Activated naive CD8-positive, alpha-beta T cell (primary cell): ENCODE measurements at regions not wholly inside any gene's neighbourhood (a gene's known extent, or its start where the extent isn't known, plus 50 kb on each side); places are given as distances from the start of the nearest gene placed in this dataset.

Experiments
- H3K27ac Mint-ChIP-seq: one replicate; pipeline ENCODE4 v1.8.0; 2021; ENCODE audit warnings: mixed read lengths
- H3K27me3 Mint-ChIP-seq: one replicate; pipeline ENCODE4 v1.8.0; 2021; ENCODE audit warnings: mixed read lengths
- H3K36me3 Mint-ChIP-seq: one replicate; pipeline ENCODE4 v1.8.0; 2021; ENCODE audit warnings: mixed read lengths
- H3K4me1 Mint-ChIP-seq: one replicate; pipeline ENCODE4 v1.8.0; 2021; ENCODE audit warnings: low read depth, mixed read lengths
- H3K4me3 Mint-ChIP-seq: one replicate; pipeline ENCODE4 v1.8.0; 2021; ENCODE audit warnings: mild to moderate bottlenecking, mixed read lengths
- H3K9me3 Mint-ChIP-seq: one replicate; pipeline ENCODE4 v1.8.0; 2021; ENCODE audit warnings: low read depth, mixed read lengths

GRCh38 chr5:109956884-109957283, 267.2 kb downstream of the MAN2A1 start:
- no peaks in the 10 kb centered on the region for H3K27me3 Mint-ChIP-seq
- H3K4me3 Mint-ChIP-seq, result no peak overlapping the region
- no peak overlapping the region for H3K27ac Mint-ChIP-seq
- H3K4me1 Mint-ChIP-seq, result peaks cover 11% of the 10 kb centered on the region
- H3K9me3 Mint-ChIP-seq, result no peaks in the 10 kb centered on the region
- no peaks in the 10 kb centered on the region for H3K36me3 Mint-ChIP-seq

- Mint-ChIP-seq H3K27ac (no peak overlapping the region), H3K36me3 (no peaks in the 10 kb centered on the region), H3K9me3 (no peaks in the 10 kb centered on the region), H3K4me1 (peaks cover 17% of the 10 kb centered on the region), H3K4me3 (no peak overlapping the region), H3K27me3 (no peaks in the 10 kb centered on the region)
These were observed 268.4 kb downstream of the MAN2A1 start for GRCh38 chr5:109958082-109958481.

GRCh38 chr5:109959652-109960051, 269.9 kb downstream of the MAN2A1 start:
- Mint-ChIP-seq H3K27me3 (no peaks in the 10 kb centered on the region), H3K4me1 (peaks cover 20% of the 10 kb centered on the region), H3K4me3 (no peak overlapping the region), H3K27ac (no peak overlapping the region), H3K9me3 (no peaks in the 10 kb centered on the region), H3K36me3 (no peaks in the 10 kb centered on the region)

- no peaks in the 10 kb centered on the region for H3K27me3 Mint-ChIP-seq
- no peaks in the 10 kb centered on the region for H3K36me3 Mint-ChIP-seq
- peaks cover 20% of the 10 kb centered on the region for H3K4me1 Mint-ChIP-seq
- no peaks in the 10 kb centered on the region for H3K9me3 Mint-ChIP-seq
- no peak overlapping the region for H3K27ac Mint-ChIP-seq
- no peak overlapping the region for H3K4me3 Mint-ChIP-seq
These were observed 272.0 kb downstream of the MAN2A1 start for GRCh38 chr5:109961751-109962150.

GRCh38 chr5:109962882-109963603, 273.3 kb downstream of the MAN2A1 start:
- Mint-ChIP-seq H3K27ac (no peak overlapping the region), H3K27me3 (no peaks in the 10 kb centered on the region), H3K4me3 (no peak overlapping the region), H3K4me1 (peaks cover 20% of the 10 kb centered on the region), H3K36me3 (no peaks in the 10 kb centered on the region), H3K9me3 (no peaks in the 10 kb centered on the region)

- Mint-ChIP-seq H3K27me3 (no peaks in the 10 kb centered on the region), H3K4me3 (no peak overlapping the region), H3K27ac (no peak overlapping the region), H3K4me1 (peaks cover 11% of the 10 kb centered on the region), H3K36me3 (no peaks in the 10 kb centered on the region), H3K9me3 (no peaks in the 10 kb centered on the region)
These were observed 274.4 kb downstream of the MAN2A1 start for GRCh38 chr5:109964136-109964535.

GRCh38 chr5:109965634-109966033, 275.9 kb downstream of the MAN2A1 start:
- no peaks in the 10 kb centered on the region for H3K27me3 Mint-ChIP-seq
- no peaks in the 10 kb centered on the region for H3K36me3 Mint-ChIP-seq
- no peak overlapping the region for H3K27ac Mint-ChIP-seq
- H3K4me1 Mint-ChIP-seq, result peaks cover 9% of the 10 kb centered on the region
- H3K9me3 Mint-ChIP-seq, result no peaks in the 10 kb centered on the region
- H3K4me3 Mint-ChIP-seq, result no peak overlapping the region

- Mint-ChIP-seq H3K27ac (no peak overlapping the region), H3K36me3 (peaks cover 2% of the 10 kb centered on the region), H3K4me3 (no peak overlapping the region), H3K4me1 (peaks cover 19% of the 10 kb centered on the region), H3K27me3 (no peaks in the 10 kb centered on the region), H3K9me3 (no peaks in the 10 kb centered on the region)
These were observed 282.2 kb downstream of the MAN2A1 start for GRCh38 chr5:109971968-109972367.

- H3K27me3 Mint-ChIP-seq, result no peaks in the 10 kb centered on the region
- H3K4me3 Mint-ChIP-seq, result no peak overlapping the region
- H3K9me3 Mint-ChIP-seq, result no peaks in the 10 kb centered on the region
- H3K36me3 Mint-ChIP-seq, result peaks cover 3% of the 10 kb centered on the region
- H3K27ac Mint-ChIP-seq, result no peak overlapping the region
- no peaks in the 10 kb centered on the region for H3K4me1 Mint-ChIP-seq
These were observed 292.3 kb downstream of the MAN2A1 start for GRCh38 chr5:109981979-109982378.

GRCh38 chr5:109982966-109983534, 293.3 kb downstream of the MAN2A1 start:
- Mint-ChIP-seq H3K4me1 (no peaks in the 10 kb centered on the region), H3K27ac (no peak overlapping the region)

GRCh38 chr5:109986726-109987125, 297.0 kb downstream of the MAN2A1 start:
- Mint-ChIP-seq H3K36me3 (peaks cover 3% of the 10 kb centered on the region), H3K9me3 (no peaks in the 10 kb centered on the region), H3K4me3 (no peak overlapping the region), H3K27me3 (no peaks in the 10 kb centered on the region), H3K27ac (no peak overlapping the region), H3K4me1 (no peaks in the 10 kb centered on the region)

More at GRCh38 chr5:109982966-109983534, 293.3 kb downstream of the MAN2A1 start:
- Mint-ChIP-seq H3K36me3 (peaks cover 3% of the 10 kb centered on the region), H3K4me3 (no peak overlapping the region), H3K9me3 (no peaks in the 10 kb centered on the region), H3K27me3 (no peaks in the 10 kb centered on the region)

- H3K27ac Mint-ChIP-seq, result no peak overlapping the region
- no peaks in the 10 kb centered on the region for H3K4me1 Mint-ChIP-seq
- peaks cover 3% of the 10 kb centered on the region for H3K36me3 Mint-ChIP-seq
- no peaks in the 10 kb centered on the region for H3K27me3 Mint-ChIP-seq
- H3K4me3 Mint-ChIP-seq, result no peak overlapping the region
- H3K9me3 Mint-ChIP-seq, result no peaks in the 10 kb centered on the region
These were observed 297.6 kb downstream of the MAN2A1 start for GRCh38 chr5:109987355-109987754.

GRCh38 chr5:109987970-109988369, 298.2 kb downstream of the MAN2A1 start:
- Mint-ChIP-seq H3K27me3 (no peaks in the 10 kb centered on the region), H3K4me1 (no peaks in the 10 kb centered on the region), H3K27ac (no peak overlapping the region), H3K36me3 (peaks cover 3% of the 10 kb centered on the region), H3K9me3 (no peaks in the 10 kb centered on the region), H3K4me3 (no peak overlapping the region)

- Mint-ChIP-seq H3K27ac (no peak overlapping the region), H3K4me3 (no peak overlapping the region), H3K4me1 (no peaks in the 10 kb centered on the region), H3K36me3 (peaks cover 3% of the 10 kb centered on the region), H3K27me3 (no peaks in the 10 kb centered on the region), H3K9me3 (no peaks in the 10 kb centered on the region)
These were observed 299.4 kb downstream of the MAN2A1 start for GRCh38 chr5:109989161-109989560.

GRCh38 chr5:109989994-109990722, 300.4 kb downstream of the MAN2A1 start:
- Mint-ChIP-seq H3K27ac (no peak overlapping the region), H3K27me3 (no peaks in the 10 kb centered on the region), H3K9me3 (no peaks in the 10 kb centered on the region), H3K36me3 (peaks cover 5% of the 10 kb centered on the region), H3K4me1 (no peaks in the 10 kb centered on the region), H3K4me3 (no peak overlapping the region)
